Endothelial cell of umbilical vein (primary cell): ENCODE measurements at regions not wholly inside any gene's neighbourhood (a gene's known extent, or its start where the extent isn't known, plus 50 kb on each side); places are given as distances from the start of the nearest gene placed in this dataset.

Experiments
- BruUV-seq: library from RNA; stranded (reverse); fragments of 400-500 nt; replicated peaks from 2 replicates; lab custom pipeline; 2021; lab: Mats Ljungman, UMichigan
- CTCF ChIA-PET: fragments of 300-600, 350-600 bp; sonication (Branson Sonifier 250); formaldehyde crosslinking; loops from one replicate; lab custom pipeline; 2021; ENCODE audit warnings: antibody characterized with exemption, inconsistent platforms; lab: Charles Lee
- POLR2A ChIA-PET: fragments of 300-600, 350-600 bp; sonication (Branson Sonifier 250); formaldehyde crosslinking; loops from one replicate; lab custom pipeline; 2021; ENCODE audit warnings: antibody characterized with exemption, inconsistent platforms; lab: Charles Lee
- DNase-seq: peaks from one replicate; pipeline ENCODE4 v3.0.0-alpha.2; 2011; ENCODE audit warnings: low read depth, low spot score
- FAIRE-seq: peaks from 2 replicates; lab custom pipeline; 2011; peaks lifted over from hg19 to GRCh38; lab: Jason Lieb, UNC
- H2AFZ ChIP-seq: 2 replicates; pipeline ENCODE4 v1.6.0; 2012; ENCODE audit warnings: low read depth, low read length, control low read depth, inconsistent platforms
- H3K27ac ChIP-seq: 2 replicates; pipeline ENCODE4 v1.5.1; 2011; ENCODE audit warnings: low read depth, mild to moderate bottlenecking, control low read depth, low read length, moderate library complexity; ENCODE audit not compliant: insufficient read depth
- H3K27me3 ChIP-seq, 2 experiments: 2 replicates each; pipeline versions ENCODE4 v1.6.0 to v1.6.1; 2011; ENCODE audit warnings: low read length in 2 of 2, mixed read lengths in 1 of 2; ENCODE audit not compliant: control insufficient read depth in 2 of 2, insufficient read depth in 2 of 2
- H3K36me3 ChIP-seq, 2 experiments: 2 replicates in 1 of 2; 3 replicates in 1 of 2; pipeline ENCODE4 v1.5.1; 2011; ENCODE audit warnings: low read length in 2 of 2, mild to moderate bottlenecking in 1 of 2, moderate library complexity in 1 of 2; ENCODE audit not compliant: control insufficient read depth in 2 of 2, insufficient read depth in 2 of 2; ENCODE audit errors: extremely low read depth in 1 of 2
- H3K4me1 ChIP-seq: 3 replicates; pipeline ENCODE4 v1.5.1; 2011; ENCODE audit warnings: mild to moderate bottlenecking, low read length; ENCODE audit not compliant: control insufficient read depth, insufficient read depth; ENCODE audit errors: extremely low read depth
- H3K4me2 ChIP-seq: 2 replicates; pipeline ENCODE4 v1.6.1; 2011; ENCODE audit warnings: low read length, control low read depth, mixed read lengths; ENCODE audit not compliant: insufficient read depth
- H3K4me3 ChIP-seq, 3 experiments: fragments of 200-600 bp in 1 of 3; sonication (generic), shearing (Covaris generic) in 1 of 3; replicated peaks in 1 of 3; 2 replicates each; pipeline ENCODE4 v1.5.1; 2011 to 2016; ENCODE audit warnings: control low read depth in 3 of 3, low read length in 3 of 3, mild to moderate bottlenecking in 2 of 3, inconsistent platforms in 1 of 3, low read depth in 1 of 3, moderate library complexity in 1 of 3; ENCODE audit not compliant: insufficient read depth in 1 of 3
- H3K79me2 ChIP-seq: 2 replicates; pipeline ENCODE4 v1.6.0; 2012; ENCODE audit warnings: low read length, inconsistent platforms; ENCODE audit not compliant: control insufficient read depth, insufficient read depth
- H3K9ac ChIP-seq: replicated peaks from 2 replicates; pipeline ENCODE3; 2011; ENCODE audit warnings: low read length, control low read depth; ENCODE audit not compliant: insufficient read depth; ENCODE audit errors: extremely low read depth
- H3K9me1 ChIP-seq: replicated peaks from 3 replicates; pipeline ENCODE4 v1.6.0; 2011; ENCODE audit warnings: mild to moderate bottlenecking, low read length; ENCODE audit not compliant: control insufficient read depth, insufficient read depth; ENCODE audit errors: extremely low read depth
- H3K9me3 ChIP-seq: replicated peaks from 2 replicates; pipeline ENCODE4 v1.5.1; 2012; ENCODE audit warnings: low read length, inconsistent platforms; ENCODE audit not compliant: control insufficient read depth, insufficient read depth
- H4K20me1 ChIP-seq: replicated peaks from 2 replicates; pipeline ENCODE3; 2011; ENCODE audit warnings: mild to moderate bottlenecking, low read length; ENCODE audit not compliant: control insufficient read depth, insufficient read depth; ENCODE audit errors: extremely low read depth
- CTCF ChIP-seq, 2 donors: IDR thresholded peaks; 1 replicate in 1 of 2; 2 replicates in 1 of 2; pipeline ENCODE4 v1.5.1; 2011; ENCODE audit warnings: low read length in 2 of 2, mild to moderate bottlenecking in 2 of 2, moderate library complexity in 2 of 2, control low read depth in 1 of 2, inconsistent platforms in 1 of 2, low read depth in 1 of 2; ENCODE audit not compliant: insufficient read depth in 1 of 2; ENCODE audit errors: extremely low read depth in 1 of 2
- EZH2 ChIP-seq: IDR thresholded peaks from 2 replicates; pipeline ENCODE4 v1.6.1; 2012; ENCODE audit warnings: borderline replicate concordance, low read depth, mild to moderate bottlenecking, moderate library complexity, low read length, inconsistent platforms; ENCODE audit not compliant: severe bottlenecking
- FOS ChIP-seq: IDR thresholded peaks from 2 replicates; pipeline ENCODE4 v1.6.1; 2011; ENCODE audit warnings: mild to moderate bottlenecking, low read length, moderate library complexity, borderline replicate concordance; ENCODE audit not compliant: insufficient read depth
- GATA2 ChIP-seq: IDR thresholded peaks from 2 replicates; pipeline ENCODE4 v1.7.0; 2011; ENCODE audit warnings: low read depth, mild to moderate bottlenecking, moderate library complexity, mixed read lengths, low read length; ENCODE audit not compliant: insufficient read length, insufficient read depth
- JUN ChIP-seq: IDR thresholded peaks from 2 replicates; pipeline ENCODE4 v1.6.1; 2011; ENCODE audit warnings: borderline replicate concordance, low read depth; ENCODE audit not compliant: insufficient read length, insufficient read depth
- MYC ChIP-seq: IDR thresholded peaks from one replicate; pipeline ENCODE4 v1.6.1; 2011; ENCODE audit warnings: mild to moderate bottlenecking, low read depth, low read length
- POLR2A ChIP-seq: IDR thresholded peaks from 2 replicates; pipeline ENCODE4 v1.6.1; 2012; ENCODE audit warnings: low read depth, mild to moderate bottlenecking, control low read depth, low read length
- POLR2AphosphoS5 ChIP-seq: IDR thresholded peaks from 2 replicates; pipeline ENCODE4 v1.6.1; 2012; ENCODE audit warnings: low read depth, mild to moderate bottlenecking, control low read depth, low read length, moderate library complexity; ENCODE audit not compliant: insufficient read depth
- dilution Hi-C: fragments of 300-500 bp; cut with MboI; formaldehyde crosslinking; loops from one replicate; pipeline ENCODE4 v1.15.0; 2019; ENCODE audit warnings: low sequenced_read_pairs; ENCODE audit not compliant: extremely low pct_ligation_motif_present
- intact Hi-C: fragments of 100-400 bp; cut with micrococcal nuclease; formaldehyde crosslinking; loops from one replicate; pipeline ENCODE4 v1.10.0; 2022
- TF ChIP-seq, protein P1 (sequence below): IDR thresholded peaks from 2 replicates; pipeline ENCODE4 v1.6.1; 2011; ENCODE audit not compliant: insufficient read depth, insufficient read length

DNA sequence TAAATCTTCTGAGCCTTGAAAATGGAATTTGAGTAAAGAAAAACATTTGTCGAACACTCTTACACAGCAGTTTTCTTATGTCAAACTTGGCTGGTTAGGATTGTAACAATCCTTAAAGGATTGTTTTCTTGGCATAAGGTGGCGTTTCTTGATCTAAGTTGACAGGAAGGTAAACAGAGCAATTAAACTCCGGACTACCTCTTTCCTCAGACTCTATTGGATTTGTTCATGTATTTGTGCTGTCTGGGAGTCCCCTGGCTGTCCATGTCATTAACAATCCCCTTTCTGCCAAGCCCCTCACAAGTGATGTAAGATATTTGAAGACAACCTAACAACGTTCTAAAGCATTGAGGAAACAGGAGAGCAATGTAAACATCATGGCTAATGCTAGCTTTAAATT is 222.5 kb upstream of the SNX19 start:
- Histone ChIP-seq H3K27me3 (no peaks in the 10 kb centered on the region), H4K20me1 (no peaks in the 10 kb centered on the region), H3K79me2 (no peaks in the 10 kb centered on the region), H3K4me3 (no peak overlapping the region), H3K4me2 (no peak overlapping the region), H3K9me3 (no peaks in the 10 kb centered on the region), H3K9ac (no peak overlapping the region), H3K27ac (no peak overlapping the region), H2AFZ (no peak overlapping the region), H3K4me1 (no peaks in the 10 kb centered on the region), H3K9me1 (no peaks in the 10 kb centered on the region), H3K36me3 (no peaks in the 10 kb centered on the region)
- CTCF ChIA-PET, result no interaction called here
- FAIRE-seq (no peak), DNase-seq (no peak)
- TF ChIP-seq MYC (no peak), JUN (no peak), EZH2 (no peak), CTCF (IDR thresholded peaks at IDR 0.05; ENCODE audit: extremely low read depth in 1 of 2, insufficient read depth in 1 of 2, low read depth in 1 of 2, low read length in 2 of 2) (no peak), GATA2 (no peak), POLR2A (no peak), POLR2AphosphoS5 (no peak), FOS (no peak)
- TF ChIP-seq, protein P1, sequence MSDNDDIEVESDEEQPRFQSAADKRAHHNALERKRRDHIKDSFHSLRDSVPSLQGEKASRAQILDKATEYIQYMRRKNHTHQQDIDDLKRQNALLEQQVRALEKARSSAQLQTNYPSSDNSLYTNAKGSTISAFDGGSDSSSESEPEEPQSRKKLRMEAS, result no peak
- intact Hi-C loops, result no loop called here
- dilution Hi-C loops, result no loop called here
- POLR2A ChIA-PET, result no interaction called here
- no TSS peak for BruUV-seq
